HG03442 (cell line): ENCODE measurements at regions not wholly inside any gene's neighbourhood (a gene's known extent, or its start where the extent isn't known, plus 50 kb on each side); places are given as distances from the start of the nearest gene placed in this dataset.

Experiments used
- ATAC-seq: cut with Tn5 transposase; IDR thresholded peaks from one replicate; pipeline ENCODE4 v1.9.1; 2021; ENCODE audit warnings: mild to moderate bottlenecking, moderate library complexity; ENCODE audit not compliant: unreplicated experiment

GRCh38 chr18:25658476-25658875 lies 306.5 kb upstream of the ZNF521 start:
- no peak for ATAC-seq

GRCh38 chr18:25651553-25651952 lies 299.6 kb upstream of the ZNF521 start:
- no peak for ATAC-seq

DNA sequence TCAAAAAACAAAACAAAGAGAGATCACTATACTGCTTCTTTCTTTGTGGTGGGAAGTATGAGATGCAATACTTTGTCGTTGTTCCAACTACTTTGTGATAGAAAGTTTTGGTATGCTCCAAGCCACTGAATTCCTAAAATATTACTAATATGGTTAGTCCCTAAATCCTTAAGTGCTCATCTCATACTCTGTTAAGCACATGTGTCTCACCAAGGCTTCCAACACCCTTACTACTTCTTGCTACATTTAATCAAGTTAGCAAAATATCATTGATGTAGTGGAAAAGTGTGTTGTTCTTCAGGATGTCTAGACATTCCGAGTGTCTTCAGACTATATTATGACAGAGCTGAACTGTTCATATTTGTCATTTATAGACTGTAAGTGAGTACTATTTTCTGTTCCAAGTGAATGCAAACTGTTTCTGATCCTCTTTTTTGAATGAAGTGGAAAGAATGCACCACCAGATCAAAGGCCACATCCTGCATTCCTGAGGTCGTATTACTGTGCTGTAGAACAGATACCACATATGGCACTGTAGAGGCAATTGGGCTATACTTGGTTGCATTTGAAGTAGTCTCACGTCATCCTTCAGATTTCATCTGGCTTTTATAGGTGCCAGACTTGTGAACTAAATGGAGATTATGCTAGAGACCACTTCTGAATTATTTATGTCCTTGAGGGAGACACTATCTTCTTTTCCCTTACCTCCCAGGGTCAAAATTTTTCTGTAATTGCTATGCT lies 298.4 kb upstream of the ZNF521 start:
- no peak for ATAC-seq

GRCh38 chr18:25648716-25649260 lies 296.8 kb upstream of the ZNF521 start:
- no peak for ATAC-seq

DNA sequence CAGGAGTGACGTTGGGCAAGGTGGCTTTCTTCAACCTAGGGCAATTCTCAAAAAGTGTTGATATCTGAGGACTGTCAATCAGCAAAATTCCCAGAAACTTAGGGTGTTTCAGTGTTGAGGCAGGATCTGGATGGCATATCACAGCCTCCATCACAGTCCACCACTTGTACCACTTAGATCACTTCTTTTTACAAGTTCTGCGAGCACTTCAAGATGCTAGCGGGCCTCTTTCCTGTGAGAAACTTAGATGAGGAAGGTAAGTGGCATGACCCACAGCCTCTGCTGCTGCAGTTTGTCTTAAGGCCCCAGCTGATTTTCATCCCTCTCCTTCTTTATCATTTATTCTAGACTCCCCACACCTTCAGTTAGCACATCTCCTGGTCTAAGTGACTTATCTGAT lies 295.4 kb upstream of the ZNF521 start:
- no peak for ATAC-seq

- no peak for ATAC-seq
Measured at GRCh38 chr18:25646971-25647370, 295.0 kb upstream of the ZNF521 start.

DNA sequence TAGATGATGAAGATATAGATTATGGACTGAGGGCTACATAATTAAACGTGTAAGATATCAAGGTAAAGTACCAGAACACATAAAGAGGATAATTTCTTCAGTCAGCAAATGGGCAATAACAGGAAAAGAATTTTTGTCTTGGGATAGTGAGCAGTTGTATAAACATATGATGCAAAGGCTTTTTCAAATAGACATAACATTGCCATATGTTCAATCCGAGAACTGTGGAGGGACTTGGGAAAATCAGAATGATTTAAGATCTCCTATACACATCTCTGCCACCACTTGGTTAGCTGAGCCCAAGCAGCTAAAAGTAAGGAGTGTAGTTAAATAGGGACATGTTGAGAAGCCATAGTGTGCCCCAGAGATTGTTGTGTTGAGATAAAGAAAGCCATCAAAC lies 287.6 kb upstream of the ZNF521 start:
- ATAC-seq: no peak

DNA sequence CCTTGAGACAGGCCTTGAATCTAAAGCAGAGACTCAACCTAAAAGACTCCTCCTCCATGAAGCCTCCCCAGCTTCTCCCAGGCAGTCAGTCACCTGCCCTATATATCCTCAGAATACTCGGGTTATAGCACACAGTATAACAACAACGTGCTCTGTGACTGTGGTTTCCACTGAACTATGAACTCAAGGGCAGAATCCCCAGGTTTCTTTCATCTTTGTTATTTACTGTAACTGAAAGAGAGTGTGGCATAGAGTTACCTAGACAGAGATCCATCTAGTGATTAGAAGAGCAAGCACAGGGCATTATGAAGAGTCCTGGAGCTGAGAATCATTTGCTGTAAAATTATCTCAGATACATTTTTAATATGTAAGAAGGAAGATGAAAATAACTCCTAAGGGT lies 281.6 kb upstream of the ZNF521 start:
- ATAC-seq: no peak

GRCh38 chr18:25630682-25631081 lies 278.7 kb upstream of the ZNF521 start:
- ATAC-seq: no peak

DNA sequence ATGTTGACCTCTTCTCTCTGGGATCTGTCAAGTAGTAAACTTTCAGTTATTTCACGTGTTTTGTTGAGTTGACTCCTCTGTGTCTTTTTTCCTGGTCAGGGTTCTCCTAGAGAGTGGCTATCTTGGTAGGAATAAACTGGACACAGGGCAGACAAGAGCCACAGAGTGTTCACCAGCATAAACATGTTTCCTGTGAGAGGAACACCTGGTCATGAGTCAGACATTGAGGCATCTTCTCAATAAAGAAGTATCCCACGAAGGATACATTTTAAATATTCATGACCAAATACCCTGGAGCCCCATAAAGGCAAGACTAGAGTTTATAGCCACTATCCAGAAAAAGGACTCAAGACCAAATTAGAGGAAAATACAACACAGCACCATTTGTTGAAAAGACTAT lies 269.7 kb upstream of the ZNF521 start:
- ATAC-seq: no peak

DNA sequence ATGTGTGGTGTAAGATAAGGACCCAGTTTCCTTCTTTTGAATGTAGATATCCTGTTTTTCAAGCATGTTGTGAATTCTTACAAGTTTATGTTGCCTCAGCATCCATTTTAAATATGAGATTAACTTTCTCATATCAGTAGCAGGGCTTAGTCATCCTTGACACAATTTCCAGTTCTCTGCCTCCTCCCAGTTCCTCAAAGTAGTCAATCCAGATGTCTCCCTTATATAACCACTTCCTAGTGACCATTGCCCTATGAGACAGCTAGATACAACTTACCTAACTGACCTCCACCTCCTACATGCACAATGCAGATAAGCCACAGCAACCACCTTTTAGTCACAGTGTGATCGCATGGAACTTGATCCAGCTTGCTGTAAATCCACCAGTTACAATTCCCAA lies 269.2 kb upstream of the ZNF521 start:
- ATAC-seq: no peak

DNA sequence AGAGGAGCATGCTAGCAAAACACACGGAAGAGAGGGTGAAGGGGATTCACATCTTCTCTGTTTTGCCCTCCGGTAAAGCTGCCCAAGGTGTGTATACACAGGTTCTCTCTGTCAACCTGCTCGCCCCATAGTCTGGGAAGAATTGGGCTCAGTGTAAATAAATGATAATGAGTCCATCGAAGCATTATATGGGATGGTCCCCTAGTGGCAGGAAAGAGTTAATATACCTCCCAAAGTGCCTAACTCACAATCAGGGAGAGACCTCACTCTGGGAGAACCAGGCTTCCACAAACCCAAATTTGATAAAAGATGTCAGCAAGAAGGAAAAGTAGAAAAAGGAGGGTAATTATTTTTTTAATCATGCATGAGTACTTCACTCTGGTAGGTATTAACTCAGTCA lies 262.2 kb upstream of the ZNF521 start:
- ATAC-seq: no peak

DNA sequence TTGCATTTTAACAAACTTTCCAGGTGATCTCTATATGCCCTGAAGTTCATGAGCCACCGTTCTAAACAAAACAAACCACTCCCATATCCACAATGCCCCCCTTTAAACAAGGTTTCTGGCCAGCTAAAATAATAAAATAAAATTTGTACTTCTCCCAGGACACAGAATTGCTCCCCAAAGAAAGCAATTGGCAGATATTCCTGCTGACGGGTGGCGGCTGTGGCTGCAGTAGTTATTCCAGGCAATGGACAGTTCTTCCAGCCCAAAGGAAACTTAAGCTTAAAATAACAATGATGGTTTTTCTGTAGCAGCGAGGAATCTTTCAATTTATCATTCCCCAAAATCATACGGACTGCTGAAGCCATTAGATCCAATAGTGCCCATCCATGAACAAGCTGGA lies 260.5 kb upstream of the ZNF521 start:
- no peak for ATAC-seq

- no peak for ATAC-seq
Measured at GRCh38 chr18:25608091-25608490, 256.1 kb upstream of the ZNF521 start.

- no peak for ATAC-seq
Measured at GRCh38 chr18:25604894-25605597, 253.1 kb upstream of the ZNF521 start.

DNA sequence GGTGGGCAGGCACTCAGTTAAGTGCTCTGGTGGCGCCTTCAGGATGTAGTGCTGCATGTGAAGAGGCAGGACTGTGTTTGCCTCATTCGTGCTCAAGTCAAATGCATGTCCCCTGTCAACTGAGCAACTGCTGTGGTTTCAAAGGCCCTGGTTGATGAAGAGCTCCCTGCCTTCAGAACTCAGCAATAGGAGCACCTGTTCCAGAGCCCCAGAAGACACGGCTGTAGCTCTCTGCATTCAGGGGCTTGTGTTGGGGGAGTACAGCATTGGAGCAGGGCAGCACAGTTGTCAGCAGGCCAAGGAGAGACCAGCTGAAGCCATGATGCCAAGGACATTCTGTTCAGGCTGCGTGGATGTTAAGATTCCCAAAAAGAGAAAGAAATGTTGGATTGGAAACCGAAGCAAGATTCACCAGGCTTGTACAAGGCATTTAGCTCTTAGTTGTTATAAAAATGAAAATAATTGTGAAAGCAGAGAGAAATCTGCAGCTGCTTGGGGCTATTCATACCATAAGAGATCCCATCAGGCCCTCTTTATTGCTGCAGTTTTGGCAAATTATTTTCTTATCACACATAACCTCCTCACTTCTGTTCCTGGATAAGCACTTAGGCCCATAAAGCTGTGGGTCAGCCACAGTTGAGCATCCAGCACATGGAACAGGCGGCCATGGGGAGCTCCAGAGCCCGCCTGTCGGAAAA lies 252.4 kb upstream of the ZNF521 start:
- ATAC-seq: no peak

DNA sequence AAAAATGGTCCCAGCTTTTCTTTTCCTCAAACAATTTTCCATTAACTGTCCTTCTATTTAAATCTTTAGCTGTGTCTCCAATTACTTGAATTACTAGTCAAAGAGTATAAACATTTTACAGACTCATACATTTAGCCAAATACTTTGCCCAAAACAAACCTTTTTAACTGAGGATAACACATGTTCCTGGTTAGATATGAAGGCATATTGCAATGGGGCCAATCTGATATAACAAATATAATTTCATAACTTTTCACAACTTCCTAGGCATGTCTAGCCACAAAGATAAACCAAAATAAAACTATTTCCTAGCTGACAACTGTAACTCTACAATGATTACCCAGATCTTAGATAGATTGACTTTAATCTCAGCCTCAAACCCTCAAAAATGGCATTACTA lies 247.5 kb upstream of the ZNF521 start:
- ATAC-seq: no peak

GRCh38 chr18:25597476-25597875 lies 245.5 kb upstream of the ZNF521 start:
- no peak for ATAC-seq

DNA sequence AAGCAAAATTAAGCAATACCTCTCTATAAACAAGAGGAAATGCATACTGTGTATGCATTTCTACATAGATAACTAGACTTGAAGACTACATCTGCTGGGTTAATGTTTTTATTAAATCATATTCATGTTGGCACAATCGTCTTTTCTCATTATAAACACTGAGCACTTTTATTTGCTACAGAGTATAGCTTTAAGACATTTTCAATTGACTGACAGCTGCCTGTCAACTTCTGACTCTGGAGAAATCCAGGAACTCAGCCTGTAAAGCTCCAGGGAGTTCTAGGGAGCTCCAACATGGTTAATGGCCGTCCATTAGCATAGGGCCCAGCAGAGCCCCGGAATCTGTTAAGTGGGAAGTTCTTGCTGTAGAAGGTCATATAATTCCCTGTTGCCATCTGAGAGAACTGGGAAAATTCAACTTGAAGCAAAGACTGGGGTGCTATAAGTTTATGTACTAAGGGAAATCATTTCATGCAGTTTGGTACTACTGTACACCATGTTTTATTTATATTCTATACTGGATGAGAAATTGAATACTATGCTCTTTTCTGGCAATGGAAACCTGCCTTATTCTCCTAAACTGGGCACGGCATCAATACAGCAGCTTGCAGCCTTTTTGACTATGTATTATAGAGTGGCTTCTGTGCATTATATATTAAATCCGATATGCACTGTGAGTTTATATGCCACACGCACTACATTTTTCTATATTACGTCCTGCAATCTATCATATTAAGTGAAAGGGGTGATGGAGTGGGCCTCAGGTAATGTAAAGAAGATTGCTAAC lies 243.5 kb upstream of the ZNF521 start:
- ATAC-seq: no peak

- ATAC-seq: no peak
Measured at GRCh38 chr18:25594351-25594750, 242.4 kb upstream of the ZNF521 start.

GRCh38 chr18:25592804-25593360 lies 240.9 kb upstream of the ZNF521 start:
- no peak for ATAC-seq
